ENCODE measurements at regions not wholly inside any gene's neighbourhood (a gene's known extent, or its start where the extent isn't known, plus 50 kb on each side); places are given as distances from the start of the nearest gene placed in this dataset.

DNA sequence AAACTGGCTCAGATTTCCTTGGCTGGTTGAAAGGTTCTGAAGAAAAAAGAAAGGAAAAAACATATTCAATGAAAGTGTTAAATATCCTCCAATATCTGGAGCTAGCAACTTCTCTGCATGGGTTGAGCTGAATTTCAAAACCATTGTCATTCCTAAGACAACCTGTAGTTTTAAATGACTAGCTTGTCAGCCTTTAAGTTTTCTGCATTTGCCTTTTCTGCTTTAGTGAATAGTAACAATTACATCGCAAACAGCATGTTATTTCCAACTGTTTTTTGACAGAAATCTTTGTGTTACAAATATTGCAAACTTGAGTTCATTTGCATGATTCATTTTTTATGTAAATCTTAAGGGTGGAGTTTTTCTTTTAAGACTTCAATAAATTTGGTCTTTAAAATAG, 852.3 kb upstream of the CELF2 start:
- no peaks in the 10 kb centered on the region for H3K4me1 ChIP-seq (ENCODE audit: low read depth)
- no peak for DNase-seq
- peaks cover 5% of the 10 kb centered on the region for H3K9me3 ChIP-seq
- ATAC-seq, result no peak
- H3K4me3 ChIP-seq, result no peak overlapping the region
- no peak for TF ChIP-seq CTCF (IDR thresholded peaks at IDR 0.05)
- intact Hi-C loops (cut with DNase I, micrococcal nuclease), result no loop called here
- H3K36me3 ChIP-seq (ENCODE audit: low read depth), result no peaks in the 10 kb centered on the region

DNA sequence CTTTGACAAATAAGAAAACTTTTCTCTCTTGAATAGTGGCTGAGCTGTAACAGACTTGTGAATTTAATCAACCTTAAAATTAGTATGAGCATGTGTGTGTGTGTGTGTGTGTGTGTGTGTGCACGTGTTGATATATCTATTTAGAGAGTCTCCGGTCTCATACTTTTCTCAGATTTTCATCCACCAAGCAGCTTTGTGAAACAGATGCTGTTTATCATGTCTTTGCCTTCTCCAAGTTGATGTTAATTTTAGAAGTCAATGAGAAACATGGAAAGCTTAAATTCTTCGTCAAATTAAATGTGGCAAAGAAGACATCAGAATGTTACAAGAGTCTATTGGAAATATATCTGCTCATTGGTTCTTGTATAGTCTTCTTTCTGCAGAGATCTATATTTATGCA, 839.2 kb upstream of the CELF2 start:
- no peaks in the 10 kb centered on the region for H3K36me3 ChIP-seq (ENCODE audit: low read depth)
- TF ChIP-seq CTCF (IDR thresholded peaks at IDR 0.05), result no peak
- intact Hi-C loops (cut with DNase I, micrococcal nuclease), result no loop called here
- DNase-seq (no peak), ATAC-seq (no peak)
- H3K9me3 ChIP-seq, result no peaks in the 10 kb centered on the region
- no peak overlapping the region for H3K4me3 ChIP-seq
- H3K4me1 ChIP-seq (ENCODE audit: low read depth), result no peaks in the 10 kb centered on the region

DNA sequence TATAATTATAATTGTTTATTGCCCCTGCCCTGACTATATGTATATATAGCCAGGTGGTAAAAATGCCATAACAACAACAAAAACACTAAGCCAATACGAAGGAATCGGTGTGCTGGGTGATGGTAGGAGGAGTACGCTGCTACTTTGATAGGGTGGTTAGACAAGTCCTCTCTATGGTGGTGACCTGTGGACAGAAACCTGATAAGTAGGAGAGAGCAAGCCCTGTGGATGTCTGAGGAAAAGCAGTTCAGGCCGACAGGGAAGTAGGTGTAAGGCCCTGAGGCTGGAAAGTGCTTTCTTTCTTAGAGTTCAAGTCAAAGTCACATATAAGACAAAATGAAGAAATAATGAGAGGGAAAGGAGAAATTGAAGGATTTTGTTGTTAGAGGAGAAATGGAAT, 823.8 kb upstream of the CELF2 start:
- DNase-seq (no peak), ATAC-seq (no peak)
- intact Hi-C loops (cut with DNase I, micrococcal nuclease), result no loop called here
- no peak overlapping the region for H3K4me3 ChIP-seq
- no peaks in the 10 kb centered on the region for H3K9me3 ChIP-seq
- no peaks in the 10 kb centered on the region for H3K36me3 ChIP-seq (ENCODE audit: low read depth)
- no peaks in the 10 kb centered on the region for H3K4me1 ChIP-seq (ENCODE audit: low read depth)
- no peak for TF ChIP-seq CTCF (IDR thresholded peaks at IDR 0.05)

DNA sequence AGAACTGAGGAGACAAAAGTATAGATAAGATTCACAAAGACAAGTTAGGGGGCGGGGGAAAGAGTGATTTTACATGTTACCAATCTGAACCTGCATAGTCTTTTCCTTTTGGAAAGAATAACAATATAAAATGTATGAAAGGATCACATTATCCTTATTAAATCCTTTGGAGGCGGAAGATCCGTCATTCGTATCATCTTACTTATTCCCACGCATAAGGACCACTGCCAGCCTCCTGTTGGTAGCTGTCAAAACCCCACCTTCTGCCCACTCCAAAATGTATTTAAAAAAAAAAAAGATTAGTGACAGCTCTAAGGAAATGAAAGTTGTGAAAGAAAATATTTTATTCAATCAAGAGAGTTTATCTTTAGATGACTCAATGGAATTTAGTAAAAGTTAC, 821.0 kb upstream of the CELF2 start:
- TF ChIP-seq CTCF (IDR thresholded peaks at IDR 0.05), result no peak
- Histone ChIP-seq H3K4me1 (ENCODE audit: low read depth) (no peaks in the 10 kb centered on the region), H3K4me3 (no peak overlapping the region), H3K9me3 (no peaks in the 10 kb centered on the region), H3K36me3 (ENCODE audit: low read depth) (no peaks in the 10 kb centered on the region)
- intact Hi-C loops (cut with DNase I, micrococcal nuclease), result no loop called here
- ATAC-seq (no peak), DNase-seq (no peak)

DNA sequence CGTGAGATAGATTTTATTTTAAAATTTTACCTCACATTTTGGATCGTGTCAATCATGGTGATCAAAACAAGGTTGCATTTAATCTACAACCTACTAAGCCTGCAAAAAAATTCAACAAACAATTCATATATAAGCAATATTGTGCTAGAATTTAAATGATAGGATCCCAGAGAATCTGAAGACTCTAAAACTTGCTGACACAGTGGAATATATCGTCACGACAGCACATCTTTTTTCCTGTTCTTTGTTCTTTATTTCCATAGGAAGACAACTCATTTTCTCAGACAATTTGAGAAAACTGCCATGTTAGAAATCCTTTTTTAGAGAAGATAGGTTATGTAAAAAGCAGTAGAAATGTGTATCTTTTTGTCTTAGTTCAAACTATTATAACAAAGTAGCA, 820.2 kb upstream of the CELF2 start:
- H3K4me3 ChIP-seq, result no peak overlapping the region
- H3K9me3 ChIP-seq, result no peaks in the 10 kb centered on the region
- no peaks in the 10 kb centered on the region for H3K4me1 ChIP-seq (ENCODE audit: low read depth)
- ATAC-seq, result no peak
- no peak for DNase-seq
- no peak for TF ChIP-seq CTCF (IDR thresholded peaks at IDR 0.05)
- no peaks in the 10 kb centered on the region for H3K36me3 ChIP-seq (ENCODE audit: low read depth)
- intact Hi-C loops (cut with DNase I, micrococcal nuclease), result no loop called here

GRCh38 chr10:10198363-10198762, 819.3 kb upstream of the CELF2 start:
- TF ChIP-seq CTCF (IDR thresholded peaks at IDR 0.05), result no peak
- intact Hi-C loops (cut with DNase I, micrococcal nuclease), result no loop called here
- ATAC-seq, result no peak
- H3K4me1 ChIP-seq (ENCODE audit: low read depth), result no peaks in the 10 kb centered on the region
- no peak for DNase-seq
- H3K9me3 ChIP-seq, result no peaks in the 10 kb centered on the region
- H3K36me3 ChIP-seq (ENCODE audit: low read depth), result no peaks in the 10 kb centered on the region
- H3K4me3 ChIP-seq, result no peak overlapping the region

Data from mucosa of descending colon (tissue), 3 donors.